ENCODE measurements at regions not wholly inside any gene's neighbourhood (a gene's known extent, or its start where the extent isn't known, plus 50 kb on each side); places are given as distances from the start of the nearest gene placed in this dataset.

GRCh38 chr9:115283395-115283794 lies 165.4 kb upstream of the TNC start:
- no peak for TF ChIP-seq CTCF (IDR thresholded peaks at IDR 0.05)
- TF ChIP-seq POLR2A (IDR thresholded peaks at IDR 0.05) = no peak
